Right lobe of liver (tissue), 4 donors: ENCODE measurements at regions not wholly inside any gene's neighbourhood (a gene's known extent, or its start where the extent isn't known, plus 50 kb on each side); places are given as distances from the start of the nearest gene placed in this dataset.

Source experiments
- POLR2A ChIP-seq: fragments of 450-650 bp; IDR thresholded peaks from one replicate; pipeline ENCODE4 v1.6.1; 2017; ENCODE audit warnings: antibody characterized with exemption, mild to moderate bottlenecking
- TF ChIP-seq, protein P1 (sequence below), 4 donors: fragments of 200-600 bp in 3 of 4; fragments of 450-650 bp in 1 of 4; IDR thresholded peaks; one replicate each; pipeline versions ENCODE4 v1.5.1 to v1.8.0; 2016 to 2022; ENCODE audit warnings: antibody characterized with exemption in 4 of 4, mild to moderate bottlenecking in 2 of 4
- donor health status: DM: no; HTN: no; CAD: no.
- donor health status: DM: no; HTN: no; CAD: no.
- donor health status: DM: no; HTN: yes; CAD: no.

DNA sequence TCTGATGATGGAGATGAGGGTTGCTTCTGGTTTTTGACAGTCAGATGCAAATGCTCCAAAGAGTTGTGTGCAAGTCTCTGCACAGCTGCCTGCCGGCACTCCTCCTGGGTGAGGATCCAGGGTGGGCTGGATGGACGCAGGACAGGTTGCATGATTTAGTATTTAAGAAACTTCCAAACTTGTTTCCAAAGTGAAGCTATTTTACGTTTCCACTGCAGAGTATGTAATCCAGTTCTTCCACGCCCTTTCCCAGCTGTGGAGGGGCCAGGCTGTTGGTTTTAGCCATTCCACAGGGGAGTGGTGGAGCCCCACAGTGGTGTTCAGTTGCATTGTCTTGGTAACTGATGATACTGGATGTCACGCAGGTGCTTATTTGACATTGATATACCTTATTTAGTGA lies 157.3 kb downstream of the THBS2 start:
- TF ChIP-seq POLR2A: no peak
- TF ChIP-seq, protein P1, sequence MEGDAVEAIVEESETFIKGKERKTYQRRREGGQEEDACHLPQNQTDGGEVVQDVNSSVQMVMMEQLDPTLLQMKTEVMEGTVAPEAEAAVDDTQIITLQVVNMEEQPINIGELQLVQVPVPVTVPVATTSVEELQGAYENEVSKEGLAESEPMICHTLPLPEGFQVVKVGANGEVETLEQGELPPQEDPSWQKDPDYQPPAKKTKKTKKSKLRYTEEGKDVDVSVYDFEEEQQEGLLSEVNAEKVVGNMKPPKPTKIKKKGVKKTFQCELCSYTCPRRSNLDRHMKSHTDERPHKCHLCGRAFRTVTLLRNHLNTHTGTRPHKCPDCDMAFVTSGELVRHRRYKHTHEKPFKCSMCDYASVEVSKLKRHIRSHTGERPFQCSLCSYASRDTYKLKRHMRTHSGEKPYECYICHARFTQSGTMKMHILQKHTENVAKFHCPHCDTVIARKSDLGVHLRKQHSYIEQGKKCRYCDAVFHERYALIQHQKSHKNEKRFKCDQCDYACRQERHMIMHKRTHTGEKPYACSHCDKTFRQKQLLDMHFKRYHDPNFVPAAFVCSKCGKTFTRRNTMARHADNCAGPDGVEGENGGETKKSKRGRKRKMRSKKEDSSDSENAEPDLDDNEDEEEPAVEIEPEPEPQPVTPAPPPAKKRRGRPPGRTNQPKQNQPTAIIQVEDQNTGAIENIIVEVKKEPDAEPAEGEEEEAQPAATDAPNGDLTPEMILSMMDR (IDR thresholded peaks at IDR 0.05): no peak
